ENCODE measurements at regions not wholly inside any gene's neighbourhood (a gene's known extent, or its start where the extent isn't known, plus 50 kb on each side); places are given as distances from the start of the nearest gene placed in this dataset.

DNA sequence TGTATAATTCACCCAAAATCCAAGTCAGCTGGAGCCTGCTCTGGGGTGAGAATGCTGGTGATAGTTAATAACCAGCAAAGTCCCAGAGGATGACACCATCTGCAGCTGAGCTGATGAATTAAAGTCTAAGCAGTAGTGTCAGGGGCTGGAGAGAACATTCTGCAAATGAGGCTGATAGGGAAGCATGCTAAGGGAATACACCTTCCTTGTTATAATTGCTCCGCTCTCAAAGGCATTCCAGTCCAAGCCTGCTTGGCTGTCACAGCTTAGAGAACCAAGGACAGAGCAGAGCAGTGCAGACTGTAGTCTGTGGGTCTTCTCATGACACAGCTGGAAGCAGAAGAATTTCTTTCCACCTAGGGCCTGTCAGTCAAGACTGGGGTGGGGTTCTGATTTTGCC lies 283.1 kb downstream of the SIPA1L2 start:
- TF ChIP-seq POLR2AphosphoS5 (IDR thresholded peaks at IDR 0.05; ENCODE audit: low read depth) = no peak
- TF ChIP-seq, protein P1, sequence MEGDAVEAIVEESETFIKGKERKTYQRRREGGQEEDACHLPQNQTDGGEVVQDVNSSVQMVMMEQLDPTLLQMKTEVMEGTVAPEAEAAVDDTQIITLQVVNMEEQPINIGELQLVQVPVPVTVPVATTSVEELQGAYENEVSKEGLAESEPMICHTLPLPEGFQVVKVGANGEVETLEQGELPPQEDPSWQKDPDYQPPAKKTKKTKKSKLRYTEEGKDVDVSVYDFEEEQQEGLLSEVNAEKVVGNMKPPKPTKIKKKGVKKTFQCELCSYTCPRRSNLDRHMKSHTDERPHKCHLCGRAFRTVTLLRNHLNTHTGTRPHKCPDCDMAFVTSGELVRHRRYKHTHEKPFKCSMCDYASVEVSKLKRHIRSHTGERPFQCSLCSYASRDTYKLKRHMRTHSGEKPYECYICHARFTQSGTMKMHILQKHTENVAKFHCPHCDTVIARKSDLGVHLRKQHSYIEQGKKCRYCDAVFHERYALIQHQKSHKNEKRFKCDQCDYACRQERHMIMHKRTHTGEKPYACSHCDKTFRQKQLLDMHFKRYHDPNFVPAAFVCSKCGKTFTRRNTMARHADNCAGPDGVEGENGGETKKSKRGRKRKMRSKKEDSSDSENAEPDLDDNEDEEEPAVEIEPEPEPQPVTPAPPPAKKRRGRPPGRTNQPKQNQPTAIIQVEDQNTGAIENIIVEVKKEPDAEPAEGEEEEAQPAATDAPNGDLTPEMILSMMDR (IDR thresholded peaks at IDR 0.05; ENCODE audit: insufficient read depth, low read length) = no peak
- TF ChIP-seq GABPA (IDR thresholded peaks at IDR 0.05; ENCODE audit: low read depth) = no peak
- TF ChIP-seq, protein P2, sequence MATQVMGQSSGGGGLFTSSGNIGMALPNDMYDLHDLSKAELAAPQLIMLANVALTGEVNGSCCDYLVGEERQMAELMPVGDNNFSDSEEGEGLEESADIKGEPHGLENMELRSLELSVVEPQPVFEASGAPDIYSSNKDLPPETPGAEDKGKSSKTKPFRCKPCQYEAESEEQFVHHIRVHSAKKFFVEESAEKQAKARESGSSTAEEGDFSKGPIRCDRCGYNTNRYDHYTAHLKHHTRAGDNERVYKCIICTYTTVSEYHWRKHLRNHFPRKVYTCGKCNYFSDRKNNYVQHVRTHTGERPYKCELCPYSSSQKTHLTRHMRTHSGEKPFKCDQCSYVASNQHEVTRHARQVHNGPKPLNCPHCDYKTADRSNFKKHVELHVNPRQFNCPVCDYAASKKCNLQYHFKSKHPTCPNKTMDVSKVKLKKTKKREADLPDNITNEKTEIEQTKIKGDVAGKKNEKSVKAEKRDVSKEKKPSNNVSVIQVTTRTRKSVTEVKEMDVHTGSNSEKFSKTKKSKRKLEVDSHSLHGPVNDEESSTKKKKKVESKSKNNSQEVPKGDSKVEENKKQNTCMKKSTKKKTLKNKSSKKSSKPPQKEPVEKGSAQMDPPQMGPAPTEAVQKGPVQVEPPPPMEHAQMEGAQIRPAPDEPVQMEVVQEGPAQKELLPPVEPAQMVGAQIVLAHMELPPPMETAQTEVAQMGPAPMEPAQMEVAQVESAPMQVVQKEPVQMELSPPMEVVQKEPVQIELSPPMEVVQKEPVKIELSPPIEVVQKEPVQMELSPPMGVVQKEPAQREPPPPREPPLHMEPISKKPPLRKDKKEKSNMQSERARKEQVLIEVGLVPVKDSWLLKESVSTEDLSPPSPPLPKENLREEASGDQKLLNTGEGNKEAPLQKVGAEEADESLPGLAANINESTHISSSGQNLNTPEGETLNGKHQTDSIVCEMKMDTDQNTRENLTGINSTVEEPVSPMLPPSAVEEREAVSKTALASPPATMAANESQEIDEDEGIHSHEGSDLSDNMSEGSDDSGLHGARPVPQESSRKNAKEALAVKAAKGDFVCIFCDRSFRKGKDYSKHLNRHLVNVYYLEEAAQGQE (IDR thresholded peaks at IDR 0.05; ENCODE audit: insufficient replicate concordance, low read depth) = no peak
- no peak for TF ChIP-seq SPI1 (IDR thresholded peaks at IDR 0.05; ENCODE audit: borderline replicate concordance, low read depth)
